MCF 10A (cell line): ENCODE measurements at regions not wholly inside any gene's neighbourhood (a gene's known extent, or its start where the extent isn't known, plus 50 kb on each side); places are given as distances from the start of the nearest gene placed in this dataset.

ENCODE experiments used
- BruUV-seq: library from RNA; stranded (reverse); fragments of 400-500 nt; replicated peaks from 2 replicates; lab custom pipeline; 2021; lab: Mats Ljungman, UMichigan
- CTCF ChIA-PET: fragments of 300-600 bp; sonication (Branson Sonifier 250); formaldehyde crosslinking; extraction: SDS; loops from one replicate; lab custom pipeline; 2021; ENCODE audit warnings: antibody characterized with exemption, inconsistent platforms; lab: Yijun Ruan, JAX
- POLR2A ChIA-PET: fragments of 300-600, 350-650 bp; sonication (Branson Sonifier 250); formaldehyde crosslinking; extraction: SDS; loops from one replicate; lab custom pipeline; 2020; ENCODE audit warnings: antibody characterized with exemption, inconsistent platforms; lab: Yijun Ruan, JAX
- DNase-seq: peaks from one replicate; pipeline ENCODE4 v3.0.0-alpha.2; 2018; ENCODE audit not compliant: unreplicated experiment
- H3K27ac Mint-ChIP-seq: one replicate; pipeline ENCODE4 v1.8.0; 2022; ENCODE audit warnings: mild to moderate bottlenecking, low read depth, mixed read lengths; ENCODE audit not compliant: unreplicated experiment
- H3K27me3 Mint-ChIP-seq: one replicate; pipeline ENCODE4 v1.8.0; 2022; ENCODE audit warnings: mixed read lengths; ENCODE audit not compliant: insufficient read depth, unreplicated experiment
- H3K36me3 Mint-ChIP-seq: one replicate; pipeline ENCODE4 v1.8.0; 2022; ENCODE audit warnings: mild to moderate bottlenecking, moderate library complexity, mixed read lengths; ENCODE audit not compliant: insufficient read depth, unreplicated experiment
- H3K4me1 Mint-ChIP-seq: one replicate; pipeline ENCODE4 v1.8.0; 2022; ENCODE audit warnings: mixed read lengths; ENCODE audit not compliant: insufficient read depth, unreplicated experiment
- H3K4me3 Mint-ChIP-seq: one replicate; pipeline ENCODE4 v1.8.0; 2022; ENCODE audit warnings: mild to moderate bottlenecking, moderate library complexity, mixed read lengths; ENCODE audit not compliant: unreplicated experiment
- H3K9me3 Mint-ChIP-seq: one replicate; pipeline ENCODE4 v1.8.0; 2022; ENCODE audit warnings: mixed read lengths; ENCODE audit not compliant: unreplicated experiment
- CTCF ChIP-seq: fragments of 200-600 bp; IDR thresholded peaks from one replicate; pipeline ENCODE4 v1.8.0; 2022; ENCODE audit warnings: antibody characterized with exemption, mild to moderate bottlenecking; ENCODE audit not compliant: unreplicated experiment
- intact Hi-C: fragments of 100-400 bp; cut with micrococcal nuclease; formaldehyde crosslinking; loops from 2 replicates; pipeline ENCODE4 v1.14.1; 2022

DNA sequence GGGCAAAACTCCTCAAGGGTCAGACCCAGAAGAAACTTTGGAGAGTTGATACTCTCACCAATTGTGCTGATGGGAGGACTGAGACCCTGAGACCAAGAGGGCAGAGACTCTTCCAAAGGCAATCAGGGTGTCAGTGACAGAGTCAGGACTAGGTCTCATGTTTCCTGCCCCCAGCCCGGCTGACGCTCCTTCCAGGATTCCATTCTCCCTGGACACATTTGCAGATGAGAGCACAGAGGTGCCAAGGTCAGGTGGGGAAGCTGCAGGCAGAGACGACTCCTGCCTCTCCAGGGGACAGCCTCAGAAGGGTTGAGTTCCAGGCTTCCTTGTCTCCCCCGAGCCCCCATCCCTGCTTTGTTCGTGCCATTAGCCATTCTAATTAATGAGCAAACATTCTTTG is 174.1 kb downstream of the WSCD1 start:
- peaks cover 17% of the 10 kb centered on the region for H3K4me1 Mint-ChIP-seq
- no peaks in the 10 kb centered on the region for H3K36me3 Mint-ChIP-seq
- H3K27me3 Mint-ChIP-seq = peaks cover 39% of the 10 kb centered on the region
- H3K27ac Mint-ChIP-seq = no peak overlapping the region
- ChIA-PET CTCF (no interaction called here), POLR2A (no interaction called here)
- intact Hi-C loops = no loop called here
- TF ChIP-seq CTCF = no peak
- H3K9me3 Mint-ChIP-seq = no peaks in the 10 kb centered on the region
- BruUV-seq = no TSS peak
- H3K4me3 Mint-ChIP-seq = no peak overlapping the region
- no peak for DNase-seq

GRCh38 chr17:6243186-6243585 is 173.0 kb downstream of the WSCD1 start:
- TF ChIP-seq CTCF = no peak
- H3K9me3 Mint-ChIP-seq = no peaks in the 10 kb centered on the region
- H3K4me1 Mint-ChIP-seq = peaks cover 17% of the 10 kb centered on the region
- no peak overlapping the region for H3K27ac Mint-ChIP-seq
- BruUV-seq = no TSS peak
- DNase-seq = no peak
- intact Hi-C loops = no loop called here
- peaks cover 30% of the 10 kb centered on the region for H3K27me3 Mint-ChIP-seq
- ChIA-PET POLR2A (no interaction called here), CTCF (no interaction called here)
- no peak overlapping the region for H3K4me3 Mint-ChIP-seq
- H3K36me3 Mint-ChIP-seq = no peaks in the 10 kb centered on the region

DNA sequence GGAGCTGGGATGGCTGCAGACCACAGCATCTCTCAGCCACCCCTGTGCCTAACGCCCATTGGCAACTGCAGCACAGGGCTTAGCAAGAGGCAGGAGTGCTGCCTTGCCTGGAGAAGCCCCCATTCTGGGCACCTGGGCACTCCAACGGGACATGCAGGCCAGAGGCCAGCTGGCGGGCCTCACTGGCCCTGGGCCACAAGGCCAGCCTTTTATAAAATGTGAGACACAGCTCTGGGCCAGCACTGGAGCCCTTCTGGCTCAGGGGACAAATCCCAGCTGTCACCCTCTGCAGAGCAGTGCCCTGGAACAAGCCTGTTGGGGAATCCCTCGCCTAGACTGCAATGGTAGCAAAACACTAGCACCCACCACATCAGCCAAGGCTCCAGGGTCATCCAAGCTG is 171.8 kb downstream of the WSCD1 start:
- POLR2A ChIA-PET = interaction anchor here (0.6 kb wide), 1 partner anchor 12 kb away, joined by 4 read pairs; no protein-coding TSS in a partner anchor
- intact Hi-C loops = no loop called here
- Mint-ChIP-seq H3K9me3 (no peaks in the 10 kb centered on the region), H3K4me3 (no peak overlapping the region), H3K4me1 (peaks cover 17% of the 10 kb centered on the region), H3K27me3 (peaks cover 21% of the 10 kb centered on the region), H3K36me3 (no peaks in the 10 kb centered on the region), H3K27ac (no peak overlapping the region)
- CTCF ChIA-PET = interaction anchor here (1.7 kb wide), 1 partner anchor 38 kb away, joined by 6 read pairs; no protein-coding TSS in a partner anchor
- BruUV-seq = no TSS peak
- no peak for DNase-seq
- no peak for TF ChIP-seq CTCF

DNA sequence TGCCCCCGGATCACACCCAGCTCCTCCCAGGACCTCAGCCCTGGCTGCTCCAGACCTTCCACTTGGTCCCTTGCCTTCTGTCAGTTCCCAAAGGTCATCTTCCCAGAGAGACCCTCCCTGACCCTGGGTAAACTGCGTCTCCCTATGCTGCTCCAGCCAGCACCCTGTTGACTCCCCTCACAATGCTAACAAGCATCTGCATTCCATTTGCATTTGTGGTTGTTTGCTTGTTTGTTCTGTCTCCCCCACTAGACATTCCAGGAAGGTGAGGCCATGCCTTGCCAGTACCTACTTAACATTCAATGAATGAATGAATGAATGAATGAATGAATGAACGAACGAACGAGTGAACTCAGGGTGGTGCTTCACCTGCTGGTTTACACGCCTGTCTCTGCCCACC is 171.2 kb downstream of the WSCD1 start:
- POLR2A ChIA-PET = no interaction called here
- no peak overlapping the region for H3K27ac Mint-ChIP-seq
- no peaks in the 10 kb centered on the region for H3K9me3 Mint-ChIP-seq
- intact Hi-C loops = no loop called here
- no peaks in the 10 kb centered on the region for H3K36me3 Mint-ChIP-seq
- peaks cover 17% of the 10 kb centered on the region for H3K4me1 Mint-ChIP-seq
- CTCF ChIA-PET = interaction anchor here (1.7 kb wide), 1 partner anchor 39 kb away, joined by 6 read pairs; no protein-coding TSS in a partner anchor
- no peak for TF ChIP-seq CTCF
- no peak for DNase-seq
- peaks cover 21% of the 10 kb centered on the region for H3K27me3 Mint-ChIP-seq
- no peak overlapping the region for H3K4me3 Mint-ChIP-seq
- BruUV-seq = no TSS peak
